LNCaP clone FGC (cell line): ENCODE measurements at regions not wholly inside any gene's neighbourhood (a gene's known extent, or its start where the extent isn't known, plus 50 kb on each side); places are given as distances from the start of the nearest gene placed in this dataset.
"Not testable (repeated sequence)": the region's sequence is repeated elsewhere in the genome, so short reads cannot be mapped to it uniquely, and the experiment has no call there.

Source experiments
- DNase-seq: peaks from one replicate; pipeline ENCODE4 v3.0.0-alpha.2; 2011; ENCODE audit warnings: low read depth
- H3K4me3 ChIP-seq: 2 replicates; pipeline ENCODE4 v1.5.1; 2011; ENCODE audit warnings: mild to moderate bottlenecking, low read depth, low read length, control low read depth
- TF ChIP-seq, protein P1 (sequence below): IDR thresholded peaks from 2 replicates; pipeline ENCODE4 v1.5.1; 2012; ENCODE audit warnings: mild to moderate bottlenecking; ENCODE audit not compliant: control insufficient read depth, insufficient read depth; ENCODE audit errors: extremely low read depth

GRCh38 chr2:77721593-77721992, 199.4 kb upstream of the LRRTM4 start:
- TF ChIP-seq, protein P1, sequence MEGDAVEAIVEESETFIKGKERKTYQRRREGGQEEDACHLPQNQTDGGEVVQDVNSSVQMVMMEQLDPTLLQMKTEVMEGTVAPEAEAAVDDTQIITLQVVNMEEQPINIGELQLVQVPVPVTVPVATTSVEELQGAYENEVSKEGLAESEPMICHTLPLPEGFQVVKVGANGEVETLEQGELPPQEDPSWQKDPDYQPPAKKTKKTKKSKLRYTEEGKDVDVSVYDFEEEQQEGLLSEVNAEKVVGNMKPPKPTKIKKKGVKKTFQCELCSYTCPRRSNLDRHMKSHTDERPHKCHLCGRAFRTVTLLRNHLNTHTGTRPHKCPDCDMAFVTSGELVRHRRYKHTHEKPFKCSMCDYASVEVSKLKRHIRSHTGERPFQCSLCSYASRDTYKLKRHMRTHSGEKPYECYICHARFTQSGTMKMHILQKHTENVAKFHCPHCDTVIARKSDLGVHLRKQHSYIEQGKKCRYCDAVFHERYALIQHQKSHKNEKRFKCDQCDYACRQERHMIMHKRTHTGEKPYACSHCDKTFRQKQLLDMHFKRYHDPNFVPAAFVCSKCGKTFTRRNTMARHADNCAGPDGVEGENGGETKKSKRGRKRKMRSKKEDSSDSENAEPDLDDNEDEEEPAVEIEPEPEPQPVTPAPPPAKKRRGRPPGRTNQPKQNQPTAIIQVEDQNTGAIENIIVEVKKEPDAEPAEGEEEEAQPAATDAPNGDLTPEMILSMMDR = no peak
- DNase-seq = no peak
- no peak overlapping the region for H3K4me3 ChIP-seq

GRCh38 chr2:77725045-77725444, 202.9 kb upstream of the LRRTM4 start:
- TF ChIP-seq, protein P1 = no peak
- no peak for DNase-seq
- H3K4me3 ChIP-seq = no peak overlapping the region

DNA sequence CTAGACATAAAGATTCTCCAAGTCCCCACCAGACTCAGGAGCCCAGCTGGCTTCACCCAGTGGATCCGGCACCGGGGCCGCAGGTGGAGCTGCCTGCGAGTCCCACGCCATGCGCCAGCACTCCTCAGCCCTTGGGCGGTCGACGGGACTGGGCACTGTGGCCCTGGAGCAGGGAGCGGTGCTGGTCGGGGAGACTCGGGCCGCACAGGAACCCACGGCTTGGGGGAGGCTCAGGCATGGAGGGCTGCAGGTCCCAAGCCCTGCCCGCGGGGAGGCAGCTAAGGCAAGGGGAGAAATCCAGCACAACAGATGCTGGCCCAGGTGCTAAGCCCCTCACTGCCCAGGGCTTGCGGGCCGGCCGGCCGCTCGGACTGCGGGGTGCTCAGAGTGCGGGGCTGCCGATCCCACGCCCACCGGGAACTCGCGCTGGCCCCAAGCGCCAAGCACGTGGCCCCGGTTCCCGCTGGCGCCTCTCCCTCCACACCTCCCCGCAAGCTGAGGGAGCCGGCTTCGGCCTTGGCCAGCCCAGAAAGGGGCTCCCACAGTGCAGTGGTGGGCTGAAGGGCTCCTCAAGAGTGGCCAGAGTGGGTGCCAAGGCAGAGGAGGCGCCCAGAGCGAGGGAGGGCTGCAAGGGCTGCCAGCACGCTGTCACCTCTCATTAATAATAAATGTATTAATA, 212.6 kb upstream of the LRRTM4 start:
- DNase-seq, H3K4me3 ChIP-seq: not testable (repeated sequence)

GRCh38 chr2:77737236-77737635, 215.1 kb upstream of the LRRTM4 start:
- H3K4me3 ChIP-seq = no peak overlapping the region
- DNase-seq = no peak
- TF ChIP-seq, protein P1 = no peak

DNA sequence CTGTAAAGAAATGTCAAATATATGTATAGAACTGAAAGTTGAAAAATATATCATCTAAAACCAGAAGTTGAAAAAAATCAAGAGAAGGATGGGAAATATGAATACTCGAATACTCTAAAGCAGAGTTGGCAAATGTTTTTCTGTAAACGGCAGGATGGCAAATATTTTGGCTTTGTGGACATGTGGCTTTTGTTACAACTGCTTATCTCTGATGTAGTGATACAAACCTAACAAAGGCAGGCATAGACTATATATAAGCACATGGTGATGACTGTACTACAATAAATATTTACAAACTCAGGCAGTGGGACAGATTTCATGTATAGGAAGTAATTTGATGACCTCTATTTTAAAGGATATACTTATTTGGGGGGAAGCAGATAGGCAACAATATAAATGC, 224.6 kb upstream of the LRRTM4 start:
- no peak overlapping the region for H3K4me3 ChIP-seq
- no peak for DNase-seq
- TF ChIP-seq, protein P1 = no peak

DNA sequence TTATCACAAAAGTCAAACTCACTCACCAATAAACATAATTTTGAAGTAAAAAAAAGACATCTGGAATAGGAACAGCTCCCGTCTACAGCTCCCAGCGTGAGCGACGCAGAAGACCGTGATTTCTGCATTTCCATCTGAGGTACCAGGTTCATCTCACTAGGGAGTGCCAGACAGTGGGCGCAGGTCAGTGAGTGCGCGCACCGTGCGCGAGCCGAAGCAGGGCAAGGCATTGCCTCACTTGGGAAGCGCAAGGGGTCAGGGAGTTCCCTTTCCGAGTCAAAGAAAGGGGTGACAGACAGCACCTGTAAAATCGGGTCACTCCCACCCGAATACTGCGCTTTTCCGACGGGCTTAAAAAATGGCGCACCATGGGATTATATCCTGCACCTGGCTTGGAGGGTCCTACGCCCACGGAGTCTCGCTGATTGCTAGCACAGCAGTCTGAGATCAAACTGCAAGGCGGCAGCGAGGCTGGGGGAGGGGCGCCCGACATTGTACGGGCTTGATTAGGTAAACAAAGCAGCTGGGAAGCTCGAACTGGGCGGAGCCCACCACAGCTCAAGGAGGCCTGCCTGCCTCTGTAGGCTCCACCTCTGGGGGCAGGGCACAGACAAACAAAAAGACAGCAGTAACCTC, 231.7 kb upstream of the LRRTM4 start:
- not testable (repeated sequence) for H3K4me3 ChIP-seq, DNase-seq

DNA sequence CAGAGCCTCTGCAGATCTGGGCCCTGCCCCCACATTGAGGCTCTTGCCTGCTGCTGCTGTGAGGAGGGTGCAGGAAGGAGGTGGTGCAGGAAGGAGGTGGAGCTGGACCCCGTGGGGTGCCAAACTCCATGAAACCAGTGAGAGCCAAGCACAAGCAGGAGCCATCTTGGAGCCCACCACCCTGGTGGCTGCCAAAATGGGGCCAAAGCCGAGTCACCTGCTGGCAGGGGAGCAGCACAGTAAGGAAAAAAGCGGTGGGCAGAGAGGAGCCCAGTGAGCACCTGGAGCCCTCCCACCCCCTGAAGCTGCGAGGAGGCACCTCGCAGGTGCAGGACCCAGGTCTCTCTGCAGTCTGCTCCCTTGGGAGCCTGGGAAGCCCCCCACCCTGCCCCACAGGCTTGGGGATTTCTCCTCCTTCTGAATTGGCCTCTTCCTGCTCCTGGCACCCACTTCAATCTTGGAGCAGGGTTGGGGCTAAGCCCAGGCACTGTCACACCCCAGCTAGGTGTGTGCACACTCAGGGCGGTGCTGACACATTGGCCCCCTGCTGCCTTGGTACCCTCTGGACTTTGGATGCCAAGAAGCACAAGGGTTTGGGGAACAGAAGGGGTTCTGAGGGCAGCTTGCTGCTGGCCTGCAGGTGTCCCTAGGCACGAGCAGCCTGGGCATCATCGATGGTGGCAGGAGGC, 245.4 kb upstream of the LRRTM4 start:
- no peak for DNase-seq
- TF ChIP-seq, protein P1 = no peak
- no peak overlapping the region for H3K4me3 ChIP-seq

- H3K4me3 ChIP-seq = no peak overlapping the region
- DNase-seq = no peak
- TF ChIP-seq, protein P1 = no peak
Observed at GRCh38 chr2:77768508-77768907, 246.3 kb upstream of the LRRTM4 start.
